HG03558 (cell line): ENCODE measurements at regions not wholly inside any gene's neighbourhood (a gene's known extent, or its start where the extent isn't known, plus 50 kb on each side); places are given as distances from the start of the nearest gene placed in this dataset.
A peak's percentile ranks its signal among the peaks of the same experiment; 100 is the strongest.
"Not testable (repeated sequence)": the region's sequence is repeated elsewhere in the genome, so short reads cannot be mapped to it uniquely, and the experiment has no call there.

Source experiments
- ATAC-seq: cut with Tn5 transposase; IDR thresholded peaks from one replicate; pipeline ENCODE4 v1.9.1; 2021; ENCODE audit warnings: moderate number of reproducible peaks; ENCODE audit not compliant: unreplicated experiment; ENCODE audit errors: extremely low read depth

- ATAC-seq = no peak
These were observed 226.8 kb upstream of the TENT5A start for GRCh38 chr6:81979329-81979728.

- no peak for ATAC-seq
These were observed 225.7 kb upstream of the TENT5A start for GRCh38 chr6:81978230-81978629.

- ATAC-seq = no peak
These were observed 225.0 kb upstream of the TENT5A start for GRCh38 chr6:81977486-81977885.

GRCh38 chr6:81969814-81970213 lies 217.3 kb upstream of the TENT5A start:
- ATAC-seq = no peak

- no peak for ATAC-seq
These were observed 216.5 kb upstream of the TENT5A start for GRCh38 chr6:81969011-81969410.

- no peak for ATAC-seq
These were observed 214.5 kb upstream of the TENT5A start for GRCh38 chr6:81966968-81967367.

- ATAC-seq = no peak
These were observed 209.7 kb upstream of the TENT5A start for GRCh38 chr6:81962198-81962597.

GRCh38 chr6:81950877-81951276 lies 198.4 kb upstream of the TENT5A start:
- no peak for ATAC-seq

GRCh38 chr6:81948861-81949260 lies 196.4 kb upstream of the TENT5A start:
- no peak for ATAC-seq

GRCh38 chr6:81948196-81948595 lies 195.7 kb upstream of the TENT5A start:
- not testable (repeated sequence) for ATAC-seq

GRCh38 chr6:81944661-81945060 lies 192.2 kb upstream of the TENT5A start:
- no peak for ATAC-seq

GRCh38 chr6:81942842-81943241 lies 190.4 kb upstream of the TENT5A start:
- not testable (repeated sequence) for ATAC-seq

- ATAC-seq = no peak
These were observed 189.5 kb upstream of the TENT5A start for GRCh38 chr6:81942067-81942370.

GRCh38 chr6:81940451-81940985 lies 188.0 kb upstream of the TENT5A start:
- no peak for ATAC-seq

- no peak for ATAC-seq
These were observed 187.3 kb upstream of the TENT5A start for GRCh38 chr6:81939766-81940165.

GRCh38 chr6:81938991-81939732 lies 186.7 kb upstream of the TENT5A start:
- no peak for ATAC-seq

GRCh38 chr6:81938014-81938856 lies 185.8 kb upstream of the TENT5A start:
- peak; percentile 40 for ATAC-seq

GRCh38 chr6:81937296-81937937 lies 184.9 kb upstream of the TENT5A start:
- no peak for ATAC-seq

GRCh38 chr6:81934936-81935335 lies 182.5 kb upstream of the TENT5A start:
- ATAC-seq = no peak

- no peak for ATAC-seq
These were observed 181.1 kb upstream of the TENT5A start for GRCh38 chr6:81933608-81934051.

GRCh38 chr6:81933089-81933488 lies 180.6 kb upstream of the TENT5A start:
- no peak for ATAC-seq
